ENCODE measurements at regions not wholly inside any gene's neighbourhood (a gene's known extent, or its start where the extent isn't known, plus 50 kb on each side); places are given as distances from the start of the nearest gene placed in this dataset.
"Not testable (repeated sequence)": the region's sequence is repeated elsewhere in the genome, so short reads cannot be mapped to it uniquely, and the experiment has no call there.

- H2BK120ac ChIP-seq (ENCODE audit: low read depth, low read length); H3K9me3 ChIP-seq (ENCODE audit: control insufficient read depth, insufficient read depth, low read length); CTCF ChIA-PET; H4K91ac ChIP-seq (ENCODE audit: insufficient read depth, low read depth, low read length); ATAC-seq (ENCODE audit: low read depth); H2BK15ac ChIP-seq (ENCODE audit: low read depth, low read length); H3K36me3 ChIP-seq (ENCODE audit: control insufficient read depth, insufficient read depth, low read length); DNase-seq; H3K27me3 ChIP-seq (ENCODE audit: control insufficient read depth, insufficient read depth, low read length); H4K20me1 ChIP-seq (ENCODE audit: insufficient read depth, low read length); H4K5ac ChIP-seq (ENCODE audit: low read depth, low read length); H3K4ac ChIP-seq (ENCODE audit: low read depth, low read length); H3K79me1 ChIP-seq (ENCODE audit: low read depth in 1 of 2, low read length in 2 of 2); H2AK5ac ChIP-seq (ENCODE audit: low read depth, low read length); H2AK9ac ChIP-seq (replicated peaks; ENCODE audit: low read depth, low read length, poor library complexity); H3K9me1 ChIP-seq (ENCODE audit: insufficient read depth, low read length); H2BK20ac ChIP-seq (ENCODE audit: low read depth, low read length); H3K4me1 ChIP-seq (ENCODE audit: control insufficient read depth, insufficient read depth, low read length); in situ Hi-C loops (cut with MboI; ENCODE audit: low sequenced_read_pairs); H3K4me2 ChIP-seq (ENCODE audit: low read depth, low read length); dilution Hi-C loops (cut with HindIII; ENCODE audit: low sequenced_read_pairs, unreplicated experiment); H3K27ac ChIP-seq (ENCODE audit: insufficient read depth, low read length); H4K8ac ChIP-seq (ENCODE audit: low read depth in 2 of 2, low read length in 2 of 2); H2AFZ ChIP-seq (replicated peaks; ENCODE audit: low read length, poor library complexity); H3K56ac ChIP-seq (ENCODE audit: extremely low read depth, insufficient read depth, low read length); H3K14ac ChIP-seq (replicated peaks; ENCODE audit: low read depth, low read length); H3K4me3 ChIP-seq (ENCODE audit: insufficient read depth, low read depth, low read length); H3K9ac ChIP-seq (ENCODE audit: low read depth, low read length); H3K18ac ChIP-seq (ENCODE audit: low read depth, low read length); intact Hi-C loops (cut with micrococcal nuclease); H2BK5ac ChIP-seq (ENCODE audit: low read depth, low read length, poor library complexity, severe bottlenecking); H3K23ac ChIP-seq (ENCODE audit: low read depth, low read length); POLR2A ChIA-PET (ENCODE audit: unreplicated experiment); BruUV-seq (replicated peaks): not testable (repeated sequence)
- no CpG with 5 or more reads among the region's 5 CpGs for WGBS, 2 experiments (ENCODE audit: extremely low coverage in 2 of 2, insufficient read length in 1 of 2)
Measured at GRCh38 chr12:9543341-9543740, 64.4 kb downstream of the KLRB1 start.

GRCh38 chr12:9542827-9543226, 64.9 kb downstream of the KLRB1 start:
- H3K23ac ChIP-seq (ENCODE audit: low read depth, low read length); H4K91ac ChIP-seq (ENCODE audit: insufficient read depth, low read depth, low read length); POLR2A ChIA-PET (ENCODE audit: unreplicated experiment); H3K9ac ChIP-seq (ENCODE audit: low read depth, low read length); H3K79me1 ChIP-seq (ENCODE audit: low read depth in 1 of 2, low read length in 2 of 2); H3K56ac ChIP-seq (ENCODE audit: extremely low read depth, insufficient read depth, low read length); H3K4me2 ChIP-seq (ENCODE audit: low read depth, low read length); CTCF ChIA-PET; BruUV-seq (replicated peaks); H2BK5ac ChIP-seq (ENCODE audit: low read depth, low read length, poor library complexity, severe bottlenecking); H3K4me1 ChIP-seq (ENCODE audit: control insufficient read depth, insufficient read depth, low read length); H2AK5ac ChIP-seq (ENCODE audit: low read depth, low read length); DNase-seq; H3K4me3 ChIP-seq (ENCODE audit: insufficient read depth, low read depth, low read length); H3K27me3 ChIP-seq (ENCODE audit: control insufficient read depth, insufficient read depth, low read length); H3K4ac ChIP-seq (ENCODE audit: low read depth, low read length); H3K14ac ChIP-seq (replicated peaks; ENCODE audit: low read depth, low read length); ATAC-seq (ENCODE audit: low read depth); H3K18ac ChIP-seq (ENCODE audit: low read depth, low read length); H2AK9ac ChIP-seq (replicated peaks; ENCODE audit: low read depth, low read length, poor library complexity); H2BK15ac ChIP-seq (ENCODE audit: low read depth, low read length); H2BK20ac ChIP-seq (ENCODE audit: low read depth, low read length); H4K20me1 ChIP-seq (ENCODE audit: insufficient read depth, low read length); intact Hi-C loops (cut with micrococcal nuclease); H3K9me1 ChIP-seq (ENCODE audit: insufficient read depth, low read length); H3K36me3 ChIP-seq (ENCODE audit: control insufficient read depth, insufficient read depth, low read length); in situ Hi-C loops (cut with MboI; ENCODE audit: low sequenced_read_pairs); H2AFZ ChIP-seq (replicated peaks; ENCODE audit: low read length, poor library complexity); H4K8ac ChIP-seq (ENCODE audit: low read depth in 2 of 2, low read length in 2 of 2); H2BK120ac ChIP-seq (ENCODE audit: low read depth, low read length); dilution Hi-C loops (cut with HindIII; ENCODE audit: low sequenced_read_pairs, unreplicated experiment); H3K9me3 ChIP-seq (ENCODE audit: control insufficient read depth, insufficient read depth, low read length); H3K27ac ChIP-seq (ENCODE audit: insufficient read depth, low read length); H4K5ac ChIP-seq (ENCODE audit: low read depth, low read length): not testable (repeated sequence)
- no CpG with 5 or more reads among the region's 3 CpGs for WGBS, 2 experiments (ENCODE audit: extremely low coverage in 2 of 2, insufficient read length in 1 of 2)
